Neural progenitor cell (in vitro differentiated cells): ENCODE measurements at regions not wholly inside any gene's neighbourhood (a gene's known extent, or its start where the extent isn't known, plus 50 kb on each side); places are given as distances from the start of the nearest gene placed in this dataset.

Source experiments
- EZH2 ChIP-seq: fragments of 200-600 bp; sonication (generic); IDR thresholded peaks from 2 replicates; pipeline ENCODE4 v1.6.1; 2017; ENCODE audit warnings: antibody characterized with exemption, mild to moderate bottlenecking, moderate library complexity
- EZH2phosphoT487 ChIP-seq: fragments of 200-600 bp; sonication (generic); IDR thresholded peaks from 2 replicates; pipeline ENCODE4 v1.6.1; 2017; ENCODE audit warnings: antibody characterized with exemption
- TF ChIP-seq, protein P1 (sequence below): fragments of 200-600 bp; sonication (generic); IDR thresholded peaks from 2 replicates; pipeline ENCODE4 v1.5.1; 2017; ENCODE audit warnings: antibody characterized with exemption, mild to moderate bottlenecking

- no peak for TF ChIP-seq EZH2
- TF ChIP-seq, protein P1, sequence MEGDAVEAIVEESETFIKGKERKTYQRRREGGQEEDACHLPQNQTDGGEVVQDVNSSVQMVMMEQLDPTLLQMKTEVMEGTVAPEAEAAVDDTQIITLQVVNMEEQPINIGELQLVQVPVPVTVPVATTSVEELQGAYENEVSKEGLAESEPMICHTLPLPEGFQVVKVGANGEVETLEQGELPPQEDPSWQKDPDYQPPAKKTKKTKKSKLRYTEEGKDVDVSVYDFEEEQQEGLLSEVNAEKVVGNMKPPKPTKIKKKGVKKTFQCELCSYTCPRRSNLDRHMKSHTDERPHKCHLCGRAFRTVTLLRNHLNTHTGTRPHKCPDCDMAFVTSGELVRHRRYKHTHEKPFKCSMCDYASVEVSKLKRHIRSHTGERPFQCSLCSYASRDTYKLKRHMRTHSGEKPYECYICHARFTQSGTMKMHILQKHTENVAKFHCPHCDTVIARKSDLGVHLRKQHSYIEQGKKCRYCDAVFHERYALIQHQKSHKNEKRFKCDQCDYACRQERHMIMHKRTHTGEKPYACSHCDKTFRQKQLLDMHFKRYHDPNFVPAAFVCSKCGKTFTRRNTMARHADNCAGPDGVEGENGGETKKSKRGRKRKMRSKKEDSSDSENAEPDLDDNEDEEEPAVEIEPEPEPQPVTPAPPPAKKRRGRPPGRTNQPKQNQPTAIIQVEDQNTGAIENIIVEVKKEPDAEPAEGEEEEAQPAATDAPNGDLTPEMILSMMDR: no peak
- no peak for TF ChIP-seq EZH2phosphoT487
Observed at GRCh38 chr4:189073739-189074138, 866.9 kb upstream of the FRG1 start.
